ENCODE measurements at regions not wholly inside any gene's neighbourhood (a gene's known extent, or its start where the extent isn't known, plus 50 kb on each side); places are given as distances from the start of the nearest gene placed in this dataset.

DNA sequence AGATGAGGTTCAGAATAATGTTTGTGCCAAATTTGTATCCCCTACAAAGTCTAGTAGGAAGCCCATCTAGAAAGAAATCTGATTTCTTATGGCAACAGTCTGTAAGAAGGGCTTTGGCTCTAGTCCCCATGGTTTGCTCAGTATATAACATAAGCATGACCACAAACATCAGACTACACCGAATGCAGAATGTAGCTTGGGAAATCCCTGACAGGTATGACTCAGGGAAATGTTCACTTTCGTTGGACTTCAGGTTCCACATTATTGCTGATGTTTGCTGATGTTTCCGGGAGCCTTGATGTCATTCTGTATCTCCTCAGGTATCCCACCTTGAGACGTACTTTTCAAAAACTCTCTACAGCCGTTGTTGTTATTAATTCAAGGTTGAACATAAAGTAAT, 304.4 kb upstream of the TGFBR2 start:
- DNase-seq (ENCODE audit: low read depth), result no peak
- no peaks in the 10 kb centered on the region for H3K36me3 ChIP-seq (ENCODE audit: control insufficient read depth, insufficient read depth, low read length)
- ChIA-PET CTCF (interaction anchor here (0.6 to 2.5 kb wide), 4 partner anchors 11 to 340 kb away, joined by 3 to 6 read pairs (median 4); no protein-coding TSS in a partner anchor), POLR2A (no interaction called here)
- no peaks in the 10 kb centered on the region for H3K27me3 ChIP-seq (ENCODE audit: control insufficient read depth, insufficient read depth, low read length)
- TF ChIP-seq, protein P1, sequence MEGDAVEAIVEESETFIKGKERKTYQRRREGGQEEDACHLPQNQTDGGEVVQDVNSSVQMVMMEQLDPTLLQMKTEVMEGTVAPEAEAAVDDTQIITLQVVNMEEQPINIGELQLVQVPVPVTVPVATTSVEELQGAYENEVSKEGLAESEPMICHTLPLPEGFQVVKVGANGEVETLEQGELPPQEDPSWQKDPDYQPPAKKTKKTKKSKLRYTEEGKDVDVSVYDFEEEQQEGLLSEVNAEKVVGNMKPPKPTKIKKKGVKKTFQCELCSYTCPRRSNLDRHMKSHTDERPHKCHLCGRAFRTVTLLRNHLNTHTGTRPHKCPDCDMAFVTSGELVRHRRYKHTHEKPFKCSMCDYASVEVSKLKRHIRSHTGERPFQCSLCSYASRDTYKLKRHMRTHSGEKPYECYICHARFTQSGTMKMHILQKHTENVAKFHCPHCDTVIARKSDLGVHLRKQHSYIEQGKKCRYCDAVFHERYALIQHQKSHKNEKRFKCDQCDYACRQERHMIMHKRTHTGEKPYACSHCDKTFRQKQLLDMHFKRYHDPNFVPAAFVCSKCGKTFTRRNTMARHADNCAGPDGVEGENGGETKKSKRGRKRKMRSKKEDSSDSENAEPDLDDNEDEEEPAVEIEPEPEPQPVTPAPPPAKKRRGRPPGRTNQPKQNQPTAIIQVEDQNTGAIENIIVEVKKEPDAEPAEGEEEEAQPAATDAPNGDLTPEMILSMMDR (IDR thresholded peaks at IDR 0.05; ENCODE audit: insufficient read depth, low read depth, low read length), result no peak
- H3K4me3 ChIP-seq (ENCODE audit: low read depth, low read length), result no peak overlapping the region

DNA sequence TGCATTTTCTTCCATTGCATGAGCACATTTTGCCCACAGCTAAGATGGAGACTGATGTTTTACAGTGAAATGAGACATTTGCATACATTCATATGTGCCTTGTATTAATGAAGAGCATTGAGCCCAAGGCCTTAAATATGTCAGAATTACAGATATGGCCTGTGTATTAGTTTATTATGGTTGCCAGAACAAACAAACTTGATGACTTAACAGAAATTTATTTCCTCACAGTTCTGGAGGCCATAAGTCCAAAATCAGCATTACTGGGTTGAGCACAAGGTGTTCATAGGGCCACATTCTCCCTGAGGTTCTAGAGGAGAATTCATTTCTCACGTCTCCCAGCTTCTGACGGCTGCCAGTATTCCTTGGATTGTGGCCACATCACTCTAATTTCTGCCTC, 302.6 kb upstream of the TGFBR2 start:
- DNase-seq (ENCODE audit: low read depth), result no peak
- CTCF ChIA-PET, result no interaction called here
- no peak overlapping the region for H3K4me3 ChIP-seq (ENCODE audit: low read depth, low read length)
- H3K27me3 ChIP-seq (ENCODE audit: control insufficient read depth, insufficient read depth, low read length), result no peaks in the 10 kb centered on the region
- TF ChIP-seq, protein P1 (IDR thresholded peaks at IDR 0.05; ENCODE audit: insufficient read depth, low read depth, low read length), result no peak
- no peaks in the 10 kb centered on the region for H3K36me3 ChIP-seq (ENCODE audit: control insufficient read depth, insufficient read depth, low read length)
- POLR2A ChIA-PET, result no interaction called here

DNA sequence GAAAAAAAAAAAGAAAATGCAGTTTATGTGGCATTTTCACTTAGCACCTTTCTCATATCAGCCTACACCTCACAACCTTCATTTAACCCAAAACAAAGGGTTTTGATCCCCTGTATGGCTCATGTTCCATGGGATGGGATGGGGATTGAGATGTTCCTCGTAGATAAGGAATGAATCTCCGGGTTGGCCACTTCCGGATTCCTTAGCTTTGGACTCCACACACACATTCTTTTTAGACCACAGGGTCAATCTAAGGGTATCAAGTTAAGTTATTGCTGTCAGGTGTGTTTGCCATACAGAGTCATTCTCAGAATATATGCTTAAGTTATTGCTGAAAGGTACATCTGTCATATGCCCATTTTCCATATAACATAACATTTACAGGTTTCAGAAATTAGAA, 301.4 kb upstream of the TGFBR2 start:
- CTCF ChIA-PET, result interaction anchor here (0.7 to 1.2 kb wide), 2 partner anchors 106 to 388 kb away, joined by 3 read pairs; no protein-coding TSS in a partner anchor
- no peak for DNase-seq (ENCODE audit: low read depth)
- no peaks in the 10 kb centered on the region for H3K27me3 ChIP-seq (ENCODE audit: control insufficient read depth, insufficient read depth, low read length)
- H3K36me3 ChIP-seq (ENCODE audit: control insufficient read depth, insufficient read depth, low read length), result no peaks in the 10 kb centered on the region
- POLR2A ChIA-PET, result no interaction called here
- TF ChIP-seq, protein P1 (IDR thresholded peaks at IDR 0.05; ENCODE audit: insufficient read depth, low read depth, low read length), result no peak
- H3K4me3 ChIP-seq (ENCODE audit: low read depth, low read length), result no peak overlapping the region

DNA sequence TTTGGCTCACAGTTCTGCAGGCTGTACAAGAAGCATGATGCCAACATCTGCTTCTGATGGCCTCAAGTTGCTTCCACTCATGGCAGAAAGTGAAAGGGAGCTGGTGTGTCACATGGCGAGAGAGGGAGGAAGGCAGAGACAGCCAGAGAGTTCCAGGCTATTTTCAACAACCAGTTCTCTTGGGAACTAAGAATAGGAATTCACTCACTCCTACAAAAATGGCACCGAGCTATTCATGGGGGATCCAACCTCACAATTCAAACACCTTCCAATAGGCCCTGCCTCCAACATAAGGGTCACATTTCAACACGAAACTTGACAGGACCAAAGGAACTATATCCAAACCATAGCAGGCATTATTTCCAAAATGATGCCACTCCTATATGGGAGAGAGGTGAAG, 299.5 kb upstream of the TGFBR2 start:
- TF ChIP-seq, protein P1 (IDR thresholded peaks at IDR 0.05; ENCODE audit: insufficient read depth, low read depth, low read length), result no peak
- DNase-seq (ENCODE audit: low read depth), result no peak
- ChIA-PET CTCF (no interaction called here), POLR2A (no interaction called here)
- Histone ChIP-seq H3K27me3 (ENCODE audit: control insufficient read depth, insufficient read depth, low read length) (no peaks in the 10 kb centered on the region), H3K36me3 (ENCODE audit: control insufficient read depth, insufficient read depth, low read length) (no peaks in the 10 kb centered on the region), H3K4me3 (ENCODE audit: low read depth, low read length) (no peak overlapping the region)

DNA sequence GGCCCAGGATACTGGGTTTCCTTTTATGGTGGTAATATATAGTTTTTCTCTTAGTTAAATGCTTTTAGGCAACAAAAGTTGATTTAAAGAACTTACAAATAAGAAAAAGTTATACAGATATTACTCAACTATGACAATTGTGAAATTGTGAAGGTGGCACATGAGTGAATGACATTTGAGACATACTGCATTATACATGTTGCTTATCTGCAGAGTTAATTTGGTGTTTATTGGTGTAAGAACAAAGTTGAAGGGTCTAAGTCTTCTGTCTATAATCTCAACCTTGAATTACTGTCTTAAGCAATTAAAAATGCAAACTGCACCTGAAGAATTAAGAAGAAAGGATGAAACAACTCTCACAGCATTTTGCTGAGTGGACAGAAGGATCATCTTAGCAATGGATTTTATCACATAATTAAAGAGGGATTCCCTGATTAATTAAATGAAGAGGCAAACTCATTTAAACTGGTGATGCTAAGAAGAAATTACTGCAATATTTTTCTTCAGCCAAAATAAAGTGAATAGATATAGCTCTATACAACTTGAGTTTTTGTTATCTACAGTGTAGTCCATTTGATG, 298.9 kb upstream of the TGFBR2 start:
- Histone ChIP-seq H3K4me3 (ENCODE audit: low read depth, low read length) (no peak overlapping the region), H3K36me3 (ENCODE audit: control insufficient read depth, insufficient read depth, low read length) (no peaks in the 10 kb centered on the region), H3K27me3 (ENCODE audit: control insufficient read depth, insufficient read depth, low read length) (no peaks in the 10 kb centered on the region)
- TF ChIP-seq, protein P1 (IDR thresholded peaks at IDR 0.05; ENCODE audit: insufficient read depth, low read depth, low read length), result no peak
- POLR2A ChIA-PET, result no interaction called here
- no peak for DNase-seq (ENCODE audit: low read depth)
- CTCF ChIA-PET, result interaction anchor here (0.6 to 1.3 kb wide), 3 partner anchors 77 to 392 kb away, joined by 3 to 4 read pairs (median 3); no protein-coding TSS in a partner anchor
